NCI-H2029 (cell line): ENCODE measurements at regions not wholly inside any gene's neighbourhood (a gene's known extent, or its start where the extent isn't known, plus 50 kb on each side); places are given as distances from the start of the nearest gene placed in this dataset.

ENCODE experiments used
- DNase-seq: peaks from one replicate; lab custom pipeline; 2025; lab: John Stamatoyannopoulos, UW

DNA sequence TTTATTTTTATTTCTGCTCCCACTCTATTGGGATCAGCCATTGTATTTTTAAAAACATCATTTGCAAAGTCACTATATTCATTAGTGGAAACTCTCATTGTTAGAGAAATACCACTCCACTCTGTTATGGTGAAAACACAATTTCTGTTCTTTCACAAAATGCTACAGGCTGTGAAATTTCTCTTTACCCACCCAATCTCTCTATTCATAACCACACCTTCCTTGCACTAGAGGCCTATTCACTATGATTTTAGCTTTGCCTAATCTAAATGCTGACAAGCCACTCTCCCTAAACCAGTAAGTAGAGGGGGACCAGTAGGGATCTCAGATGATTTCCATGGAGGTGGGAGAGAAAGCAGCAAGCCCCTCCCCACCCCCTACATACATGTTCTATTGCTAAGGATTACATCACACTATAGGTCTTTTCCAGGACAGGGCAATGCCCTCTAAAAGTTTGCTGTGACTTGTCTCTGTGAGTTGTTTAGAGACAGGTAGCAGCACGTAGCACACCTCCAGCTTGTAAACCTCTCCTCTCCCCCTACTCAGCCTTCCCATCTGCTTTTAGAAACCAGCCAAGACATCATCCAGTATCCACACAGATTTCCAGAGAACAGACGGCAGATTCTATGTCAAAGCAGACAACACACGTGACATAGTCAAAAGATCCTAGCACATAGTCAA, 58.3 kb upstream of the PPP1R3C start:
- no peak for DNase-seq

DNA sequence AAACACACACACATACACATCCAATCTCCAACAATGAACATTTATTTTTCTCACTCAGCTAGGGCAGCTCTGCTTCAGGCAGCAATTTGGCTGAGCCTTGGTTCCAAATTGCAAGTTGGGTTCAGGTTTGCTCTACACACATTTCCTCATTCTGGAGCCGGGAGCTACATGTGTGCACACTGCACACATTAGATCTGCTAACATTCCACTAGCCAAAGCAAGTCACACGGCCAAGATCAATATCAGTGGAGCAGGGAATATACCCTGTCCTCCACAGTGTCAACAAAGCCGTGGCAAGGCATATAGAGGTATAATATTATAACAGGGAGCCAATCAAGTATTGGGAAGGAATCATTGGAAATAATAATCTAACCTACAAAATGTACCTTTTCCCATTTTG, 57.5 kb upstream of the PPP1R3C start:
- no peak for DNase-seq

- DNase-seq = no peak
Measured at GRCh38 chr10:91689731-91690168, 56.9 kb upstream of the PPP1R3C start.

- DNase-seq = no peak
Measured at GRCh38 chr10:91684841-91685240, 52.0 kb upstream of the PPP1R3C start.

DNA sequence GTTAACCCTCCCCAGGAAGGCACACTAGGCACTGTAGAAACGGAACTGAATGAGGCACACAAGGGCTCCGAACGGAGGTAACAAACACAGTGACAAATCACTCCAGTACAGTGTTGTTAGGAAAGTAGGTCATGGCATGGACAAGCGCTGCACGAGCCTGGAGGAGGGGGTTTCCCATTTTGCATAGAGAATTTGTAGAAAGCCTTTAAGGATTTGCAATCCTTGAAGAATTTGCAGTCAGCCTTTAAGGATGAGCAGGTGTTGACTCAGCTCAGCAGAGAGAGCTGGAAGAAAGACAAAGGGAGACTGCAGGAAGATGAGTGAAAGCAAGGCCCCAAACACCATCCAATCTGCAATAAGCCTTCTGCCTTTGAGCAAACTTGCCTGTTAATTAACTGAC, 51.1 kb upstream of the PPP1R3C start:
- no peak for DNase-seq

DNA sequence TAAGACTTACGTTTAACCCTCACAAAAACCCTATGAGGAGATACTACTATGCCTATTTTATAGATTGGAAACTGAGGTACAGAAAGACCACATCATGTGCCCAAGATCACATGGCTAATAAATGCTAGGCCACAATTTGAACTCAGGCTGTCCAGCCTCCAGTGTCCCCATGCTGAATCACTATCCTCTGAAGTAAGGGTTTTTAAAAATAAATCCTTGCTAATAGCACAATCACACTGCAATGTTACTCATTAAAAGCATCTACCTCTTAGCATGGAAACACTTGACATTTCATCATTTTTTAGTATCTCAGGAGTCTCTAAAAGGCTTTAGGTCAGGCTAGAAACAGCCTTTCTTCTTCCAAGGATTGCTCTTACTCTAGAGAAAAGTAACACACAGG, 50.0 kb upstream of the PPP1R3C start:
- no peak for DNase-seq
